BLaER1 (cell line): ENCODE measurements at regions not wholly inside any gene's neighbourhood (a gene's known extent, or its start where the extent isn't known, plus 50 kb on each side); places are given as distances from the start of the nearest gene placed in this dataset.

Experiments
- H3K27ac ChIP-seq: shearing (Covaris generic); formaldehyde crosslinking; 2 replicates; pipeline ENCODE4 v1.8.1; 2022
- H3K27me3 ChIP-seq: shearing (Covaris generic); formaldehyde crosslinking; 2 replicates; pipeline ENCODE4 v1.8.1; 2022
- H3K36me3 ChIP-seq: shearing (Covaris generic); formaldehyde crosslinking; 2 replicates; pipeline ENCODE4 v1.8.1; 2022
- H3K4me1 ChIP-seq: shearing (Covaris generic); formaldehyde crosslinking; 2 replicates; pipeline ENCODE4 v1.8.1; 2022
- H3K4me2 ChIP-seq: shearing (Covaris generic); formaldehyde crosslinking; 2 replicates; pipeline ENCODE4 v1.8.1; 2022
- H3K4me3 ChIP-seq: shearing (Covaris generic); formaldehyde crosslinking; 2 replicates; pipeline ENCODE4 v1.8.1; 2022
- H3K9ac ChIP-seq: shearing (Covaris generic); formaldehyde crosslinking; 2 replicates; pipeline ENCODE4 v1.8.1; 2022
- H3K9me3 ChIP-seq: shearing (Covaris generic); formaldehyde crosslinking; 2 replicates; pipeline ENCODE4 v1.8.1; 2022
- H4K20me1 ChIP-seq: shearing (Covaris generic); formaldehyde crosslinking; 2 replicates; pipeline ENCODE4 v1.8.1; 2022
- Cebpa-rat ChIP-seq: shearing (Covaris generic); IDR thresholded peaks from 2 replicates; pipeline ENCODE4 v1.8.1; 2022

GRCh38 chr16:76766538-76766937 is 424.5 kb upstream of the MON1B start:
- Histone ChIP-seq H4K20me1 (no peaks in the 10 kb centered on the region), H3K4me2 (no peak overlapping the region), H3K27ac (no peak overlapping the region), H3K9me3 (peaks cover 9% of the 10 kb centered on the region; the same call in 1 of the 2 replicates), H3K4me1 (no peaks in the 10 kb centered on the region), H3K27me3 (no peaks in the 10 kb centered on the region), H3K4me3 (no peak overlapping the region), H3K36me3 (no peaks in the 10 kb centered on the region), H3K9ac (no peak overlapping the region)
- no peak for TF ChIP-seq Cebpa-rat

DNA sequence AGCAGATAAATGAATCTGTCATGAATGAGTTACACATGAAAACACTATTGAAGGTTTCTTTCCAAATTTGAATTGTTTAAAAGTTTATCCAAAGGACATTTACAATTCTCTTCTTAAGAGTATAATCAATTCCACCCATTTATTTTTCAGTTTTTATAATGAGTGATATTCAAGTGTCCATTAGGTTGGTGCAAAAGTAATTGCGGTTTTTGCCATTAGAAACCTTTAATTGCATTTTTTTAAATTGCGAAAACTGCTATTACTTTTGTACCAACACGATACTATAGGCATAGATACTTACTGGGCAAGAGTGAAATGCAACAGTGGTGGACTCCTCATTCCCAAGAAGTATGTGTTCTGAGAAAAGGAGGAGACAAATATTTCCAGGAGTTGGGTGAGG is 422.7 kb upstream of the MON1B start:
- no peaks in the 10 kb centered on the region for H3K4me1 ChIP-seq
- H3K4me2 ChIP-seq = no peak overlapping the region
- H3K27ac ChIP-seq = no peak overlapping the region
- no peak for TF ChIP-seq Cebpa-rat
- no peak overlapping the region for H3K4me3 ChIP-seq
- H3K36me3 ChIP-seq = no peaks in the 10 kb centered on the region
- no peaks in the 10 kb centered on the region for H4K20me1 ChIP-seq
- no peak overlapping the region for H3K9ac ChIP-seq
- H3K27me3 ChIP-seq = no peaks in the 10 kb centered on the region
- H3K9me3 ChIP-seq = peaks cover 3% of the 10 kb centered on the region; the same call in 1 of the 2 replicates

GRCh38 chr16:76768948-76769347 is 422.0 kb upstream of the MON1B start:
- no peak overlapping the region for H3K4me3 ChIP-seq
- no peak for TF ChIP-seq Cebpa-rat
- no peak overlapping the region for H3K9ac ChIP-seq
- H3K36me3 ChIP-seq = no peaks in the 10 kb centered on the region
- H3K4me2 ChIP-seq = no peak overlapping the region
- H4K20me1 ChIP-seq = no peaks in the 10 kb centered on the region
- H3K4me1 ChIP-seq = no peaks in the 10 kb centered on the region
- H3K27me3 ChIP-seq = no peaks in the 10 kb centered on the region
- no peak overlapping the region for H3K27ac ChIP-seq
- H3K9me3 ChIP-seq = no peaks in the 10 kb centered on the region

GRCh38 chr16:76771216-76771615 is 419.8 kb upstream of the MON1B start:
- no peak for TF ChIP-seq Cebpa-rat
- Histone ChIP-seq H3K9ac (no peak overlapping the region), H3K4me1 (no peaks in the 10 kb centered on the region), H3K4me3 (no peak overlapping the region), H3K27ac (no peak overlapping the region), H3K9me3 (no peaks in the 10 kb centered on the region), H4K20me1 (no peaks in the 10 kb centered on the region), H3K4me2 (no peak overlapping the region), H3K36me3 (no peaks in the 10 kb centered on the region), H3K27me3 (no peaks in the 10 kb centered on the region)

DNA sequence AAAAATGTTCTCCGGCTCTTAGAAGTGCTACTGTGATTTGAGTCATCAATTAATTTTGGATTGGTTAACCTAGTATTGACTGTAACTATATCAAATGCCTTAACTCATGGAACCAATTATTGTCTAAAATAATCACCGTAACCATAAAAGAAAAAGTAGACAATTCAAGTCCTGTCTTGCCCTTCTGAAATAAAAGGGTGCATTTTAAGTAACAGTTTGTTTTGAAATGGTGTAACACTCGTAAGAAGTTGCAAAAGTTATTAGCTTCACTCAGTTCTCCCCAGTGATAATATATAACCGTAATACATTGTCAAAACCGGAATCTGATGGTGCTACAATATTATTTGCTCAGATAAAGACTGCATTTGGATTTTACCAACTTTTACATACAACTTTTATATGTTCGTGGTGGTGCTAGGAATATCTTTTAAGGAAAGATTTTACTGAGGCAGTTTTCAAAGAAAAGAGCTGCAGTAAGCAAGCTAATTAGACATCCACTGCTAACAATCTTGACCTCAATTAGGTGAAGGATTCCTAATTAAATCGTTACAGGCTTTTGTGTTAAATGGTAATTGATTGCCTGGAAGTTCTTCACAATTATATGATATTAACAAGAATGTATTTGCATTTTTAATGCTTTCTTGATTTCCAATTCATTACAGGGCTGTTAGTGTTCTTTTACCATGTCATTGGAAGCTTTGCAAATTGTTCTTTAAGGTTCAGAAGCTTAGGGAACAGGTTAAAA is 413.1 kb upstream of the MON1B start:
- TF ChIP-seq Cebpa-rat = no peak
- no peaks in the 10 kb centered on the region for H3K4me1 ChIP-seq
- H3K9me3 ChIP-seq = no peaks in the 10 kb centered on the region
- no peak overlapping the region for H3K27ac ChIP-seq
- no peaks in the 10 kb centered on the region for H3K27me3 ChIP-seq
- H4K20me1 ChIP-seq = no peaks in the 10 kb centered on the region
- no peaks in the 10 kb centered on the region for H3K36me3 ChIP-seq
- no peak overlapping the region for H3K4me3 ChIP-seq
- no peak overlapping the region for H3K9ac ChIP-seq
- H3K4me2 ChIP-seq = no peak overlapping the region

DNA sequence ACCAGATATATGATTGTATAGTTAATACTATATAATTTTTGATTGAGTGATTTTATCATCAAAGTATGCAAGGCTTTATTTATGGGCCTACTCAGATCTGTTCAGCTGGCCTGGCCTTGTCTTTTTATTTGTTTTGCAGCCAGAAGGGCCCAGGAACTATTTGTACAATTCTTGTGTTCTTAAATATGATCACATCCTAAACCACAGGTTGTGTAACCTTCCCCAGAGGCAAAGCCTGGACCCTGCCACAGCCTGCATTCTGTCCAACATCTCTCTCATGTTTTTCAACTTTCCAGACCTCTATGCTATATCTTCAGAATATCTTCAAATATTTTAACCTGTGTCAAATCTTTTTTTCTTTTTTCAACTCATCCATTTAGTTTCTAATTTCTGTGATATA is 410.4 kb upstream of the MON1B start:
- H3K4me1 ChIP-seq = no peaks in the 10 kb centered on the region
- TF ChIP-seq Cebpa-rat = no peak
- H3K36me3 ChIP-seq = no peaks in the 10 kb centered on the region
- no peak overlapping the region for H3K4me2 ChIP-seq
- H3K27ac ChIP-seq = no peak overlapping the region
- H4K20me1 ChIP-seq = no peaks in the 10 kb centered on the region
- no peaks in the 10 kb centered on the region for H3K27me3 ChIP-seq
- no peak overlapping the region for H3K4me3 ChIP-seq
- H3K9ac ChIP-seq = no peak overlapping the region
- H3K9me3 ChIP-seq = no peaks in the 10 kb centered on the region

- Histone ChIP-seq H3K4me2 (no peak overlapping the region), H3K36me3 (no peaks in the 10 kb centered on the region)
Measured at GRCh38 chr16:76784530-76784929, 406.5 kb upstream of the MON1B start.

GRCh38 chr16:76787394-76787793 is 403.6 kb upstream of the MON1B start:
- no peaks in the 10 kb centered on the region for H3K4me1 ChIP-seq
- H3K9ac ChIP-seq = no peak overlapping the region
- no peak overlapping the region for H3K4me3 ChIP-seq
- no peak overlapping the region for H3K4me2 ChIP-seq
- no peaks in the 10 kb centered on the region for H3K9me3 ChIP-seq
- H4K20me1 ChIP-seq = no peaks in the 10 kb centered on the region
- TF ChIP-seq Cebpa-rat = no peak
- no peaks in the 10 kb centered on the region for H3K27me3 ChIP-seq
- H3K36me3 ChIP-seq = no peaks in the 10 kb centered on the region
- H3K27ac ChIP-seq = no peak overlapping the region

More at GRCh38 chr16:76784530-76784929, 406.5 kb upstream of the MON1B start:
- H3K27me3 ChIP-seq = no peaks in the 10 kb centered on the region
- H3K4me3 ChIP-seq = no peak overlapping the region
- H3K4me1 ChIP-seq = no peaks in the 10 kb centered on the region
- no peaks in the 10 kb centered on the region for H3K9me3 ChIP-seq
- no peaks in the 10 kb centered on the region for H4K20me1 ChIP-seq
- no peak overlapping the region for H3K27ac ChIP-seq
- TF ChIP-seq Cebpa-rat = no peak
- no peak overlapping the region for H3K9ac ChIP-seq

DNA sequence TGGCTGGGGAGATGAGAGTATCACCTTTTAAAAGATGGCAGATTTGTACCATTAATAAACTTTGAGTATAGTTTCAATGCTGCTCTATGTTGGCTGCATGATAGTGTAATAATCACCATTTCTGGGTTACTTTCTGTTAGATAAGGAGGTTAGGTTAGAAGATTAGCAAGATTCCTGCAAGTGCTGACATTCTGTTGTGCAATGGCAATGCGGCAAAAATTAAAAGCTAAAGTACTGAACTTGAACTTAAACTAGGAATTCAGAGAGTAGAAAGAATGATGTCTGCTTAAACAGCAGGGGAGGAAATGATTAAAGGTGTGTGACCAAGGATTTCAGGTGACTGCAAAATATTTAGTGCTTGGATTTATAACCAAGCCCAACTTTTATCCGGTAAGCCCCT is 399.8 kb upstream of the MON1B start:
- TF ChIP-seq Cebpa-rat = no peak
- Histone ChIP-seq H3K36me3 (no peaks in the 10 kb centered on the region), H3K4me1 (no peaks in the 10 kb centered on the region), H4K20me1 (no peaks in the 10 kb centered on the region), H3K4me2 (no peak overlapping the region), H3K27ac (no peak overlapping the region), H3K27me3 (no peaks in the 10 kb centered on the region), H3K9ac (no peak overlapping the region), H3K9me3 (no peaks in the 10 kb centered on the region), H3K4me3 (no peak overlapping the region)

- Histone ChIP-seq H4K20me1 (no peaks in the 10 kb centered on the region), H3K4me3 (no peak overlapping the region), H3K36me3 (no peaks in the 10 kb centered on the region), H3K4me1 (no peaks in the 10 kb centered on the region), H3K4me2 (no peak overlapping the region), H3K27me3 (no peaks in the 10 kb centered on the region), H3K9ac (no peak overlapping the region), H3K27ac (no peak overlapping the region), H3K9me3 (no peaks in the 10 kb centered on the region)
- TF ChIP-seq Cebpa-rat = no peak
Measured at GRCh38 chr16:76796416-76796815, 394.6 kb upstream of the MON1B start.

DNA sequence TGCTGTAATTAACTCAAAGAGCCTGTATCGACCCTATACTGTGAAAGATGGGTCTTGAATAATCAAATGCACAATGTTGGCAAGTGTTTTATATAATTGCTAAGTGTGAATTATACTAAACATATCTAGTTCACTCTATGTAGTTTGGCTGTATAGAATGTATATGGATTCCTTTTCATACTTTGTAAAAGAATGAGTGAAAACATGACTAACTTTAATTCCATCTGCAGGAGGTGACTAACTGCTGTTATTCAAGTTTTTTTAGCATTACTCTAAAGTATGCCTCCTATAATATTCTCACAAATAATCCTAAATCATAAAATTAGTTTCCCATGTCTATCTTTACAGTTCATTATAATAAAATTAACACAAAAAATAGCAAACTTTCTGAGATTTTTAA is 394.0 kb upstream of the MON1B start:
- Histone ChIP-seq H3K9me3 (no peaks in the 10 kb centered on the region), H3K4me3 (no peak overlapping the region), H3K4me1 (no peaks in the 10 kb centered on the region), H3K9ac (no peak overlapping the region), H4K20me1 (no peaks in the 10 kb centered on the region), H3K27me3 (no peaks in the 10 kb centered on the region), H3K36me3 (no peaks in the 10 kb centered on the region), H3K4me2 (no peak overlapping the region), H3K27ac (no peak overlapping the region)
- no peak for TF ChIP-seq Cebpa-rat
